ENCODE measurements at regions not wholly inside any gene's neighbourhood (a gene's known extent, or its start where the extent isn't known, plus 50 kb on each side); places are given as distances from the start of the nearest gene placed in this dataset.

- DNase-seq (ENCODE audit: low read depth): no peak
- no peak overlapping the region for H3K4me3 ChIP-seq (ENCODE audit: low read depth, low read length)
- TF ChIP-seq CTCF (conservative IDR thresholded peaks at IDR 0.05; ENCODE audit: low read depth, low read length): no peak
Measured at GRCh38 chr7:130877236-130877990, 143.4 kb upstream of the KLF14 start.

DNA sequence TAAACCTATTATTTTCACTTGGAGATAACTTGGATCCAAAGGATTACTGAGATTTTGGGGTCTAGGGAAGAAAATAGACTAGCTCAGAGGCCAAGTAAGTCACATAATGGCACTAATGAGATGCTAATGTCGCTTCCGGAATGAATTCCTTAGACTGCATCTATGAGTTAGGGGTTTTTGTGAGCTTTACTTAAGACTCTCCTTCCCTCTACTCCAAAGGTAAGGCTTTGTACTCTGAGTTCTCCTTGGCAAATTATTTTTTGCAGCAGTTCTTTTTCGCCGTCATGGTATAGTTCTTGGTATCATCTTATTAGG, 143.9 kb upstream of the KLF14 start:
- no peak overlapping the region for H3K4me3 ChIP-seq (ENCODE audit: low read depth, low read length)
- TF ChIP-seq CTCF (conservative IDR thresholded peaks at IDR 0.05; ENCODE audit: low read depth, low read length): no peak
- no peak for DNase-seq (ENCODE audit: low read depth)

- DNase-seq (ENCODE audit: low read depth): no peak
- H3K4me3 ChIP-seq (ENCODE audit: low read depth, low read length): no peak overlapping the region
- TF ChIP-seq CTCF (conservative IDR thresholded peaks at IDR 0.05; ENCODE audit: low read depth, low read length): no peak
Measured at GRCh38 chr7:130878785-130879184, 144.8 kb upstream of the KLF14 start.

- no peak for TF ChIP-seq CTCF (conservative IDR thresholded peaks at IDR 0.05; ENCODE audit: low read depth, low read length)
- no peak overlapping the region for H3K4me3 ChIP-seq (ENCODE audit: low read depth, low read length)
- DNase-seq (ENCODE audit: low read depth): no peak
Measured at GRCh38 chr7:130879191-130879590, 145.2 kb upstream of the KLF14 start.

DNA sequence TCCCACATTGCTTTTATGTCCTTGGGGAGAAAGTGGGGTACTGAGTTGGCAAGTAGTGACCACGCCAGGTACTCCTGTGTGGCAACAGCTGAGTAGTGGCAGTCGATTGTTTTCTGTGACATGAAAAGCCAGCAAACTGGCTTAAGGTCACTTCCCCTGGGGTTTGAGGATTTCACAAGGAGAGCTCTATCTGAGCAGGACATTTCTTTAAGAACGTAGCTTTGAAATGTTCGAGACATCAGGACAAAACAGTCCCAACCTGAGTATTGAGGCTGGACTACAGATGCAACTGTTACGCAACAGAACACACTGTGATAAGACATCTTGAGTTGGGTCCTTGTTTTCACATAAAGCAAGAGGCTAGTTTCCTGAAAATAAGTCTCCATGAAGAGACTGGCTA, 146.7 kb upstream of the KLF14 start:
- H3K4me3 ChIP-seq (ENCODE audit: low read depth, low read length): no peak overlapping the region
- no peak for TF ChIP-seq CTCF (conservative IDR thresholded peaks at IDR 0.05; ENCODE audit: low read depth, low read length)
- DNase-seq (ENCODE audit: low read depth): no peak

DNA sequence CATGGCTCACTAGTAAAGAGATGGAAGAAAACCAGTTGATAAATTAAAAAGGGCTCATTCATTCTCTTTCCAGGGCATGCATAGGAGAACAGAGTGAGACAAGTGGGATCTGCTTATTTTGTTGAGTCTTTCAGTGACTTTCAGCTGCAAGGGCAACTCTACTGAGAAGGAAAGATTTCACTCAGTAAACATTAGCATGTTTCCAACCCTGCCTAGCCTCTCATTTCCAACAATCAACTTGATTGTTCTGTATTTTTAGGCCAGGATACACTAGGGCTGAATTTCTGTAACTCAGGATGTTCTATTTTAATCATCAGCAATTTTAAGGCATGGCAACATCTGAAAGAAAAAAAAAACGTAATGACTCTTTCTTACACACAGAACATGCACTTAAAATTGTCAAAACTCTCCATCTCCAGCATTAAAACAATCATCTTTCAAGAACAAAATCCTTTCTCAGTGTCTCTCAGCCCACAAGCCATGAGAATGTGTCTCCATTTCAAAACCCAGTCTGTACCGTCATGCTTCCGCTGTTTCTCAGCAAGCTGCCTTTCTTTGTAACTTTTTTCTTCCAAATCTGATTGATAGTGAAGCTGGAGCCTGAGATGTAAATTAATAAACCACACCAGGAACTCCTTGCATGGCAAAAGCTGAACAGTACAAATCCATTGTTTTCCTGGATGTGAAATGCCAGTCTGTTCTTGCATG, 147.2 kb upstream of the KLF14 start:
- TF ChIP-seq CTCF (conservative IDR thresholded peaks at IDR 0.05; ENCODE audit: low read depth, low read length): no peak
- no peak for DNase-seq (ENCODE audit: low read depth)
- H3K4me3 ChIP-seq (ENCODE audit: low read depth, low read length): no peak overlapping the region

- no peak for DNase-seq (ENCODE audit: low read depth)
- TF ChIP-seq CTCF (conservative IDR thresholded peaks at IDR 0.05; ENCODE audit: low read depth, low read length): no peak
- no peak overlapping the region for H3K4me3 ChIP-seq (ENCODE audit: low read depth, low read length)
Measured at GRCh38 chr7:130881799-130882141, 147.8 kb upstream of the KLF14 start.

All from epithelial cell of proximal tubule (primary cell).